Large intestine (tissue), 3 donors: ENCODE measurements at regions not wholly inside any gene's neighbourhood (a gene's known extent, or its start where the extent isn't known, plus 50 kb on each side); places are given as distances from the start of the nearest gene placed in this dataset.

Source experiments
- DNase-seq, 2 donors: peaks; one replicate each; pipeline versions ENCODE4 v3.0.0 to v3.0.0-alpha.2; 2013
- H3K27ac ChIP-seq: one replicate; pipeline ENCODE4 v1.5.1; 2013; ENCODE audit warnings: low read length
- H3K27me3 ChIP-seq: 2 replicates; pipeline ENCODE4 v1.6.1; 2013; ENCODE audit warnings: low read length; ENCODE audit not compliant: control insufficient read depth, insufficient read depth
- H3K36me3 ChIP-seq: 2 replicates; pipeline ENCODE4 v1.6.1; 2013; ENCODE audit warnings: low read length; ENCODE audit not compliant: control insufficient read depth, insufficient read depth
- H3K4me1 ChIP-seq: one replicate; pipeline ENCODE4 v1.6.1; 2013; ENCODE audit warnings: low read length; ENCODE audit not compliant: control insufficient read depth, insufficient read depth
- H3K4me3 ChIP-seq: one replicate; pipeline ENCODE4 v1.5.1; 2013; ENCODE audit warnings: low read length
- H3K9me3 ChIP-seq: one replicate; pipeline ENCODE4 v1.6.1; 2013; ENCODE audit warnings: mild to moderate bottlenecking, low read depth, low read length, moderate library complexity; ENCODE audit not compliant: control insufficient read depth
- WGBS: methylation state at CpG from one replicate; pipeline ENCODE4 v1.1.5; 2013; ENCODE audit warnings: low lambda C conversion rate; ENCODE audit not compliant: insufficient coverage; 5-methylcytosine and 5-hydroxymethylcytosine counted together

DNA sequence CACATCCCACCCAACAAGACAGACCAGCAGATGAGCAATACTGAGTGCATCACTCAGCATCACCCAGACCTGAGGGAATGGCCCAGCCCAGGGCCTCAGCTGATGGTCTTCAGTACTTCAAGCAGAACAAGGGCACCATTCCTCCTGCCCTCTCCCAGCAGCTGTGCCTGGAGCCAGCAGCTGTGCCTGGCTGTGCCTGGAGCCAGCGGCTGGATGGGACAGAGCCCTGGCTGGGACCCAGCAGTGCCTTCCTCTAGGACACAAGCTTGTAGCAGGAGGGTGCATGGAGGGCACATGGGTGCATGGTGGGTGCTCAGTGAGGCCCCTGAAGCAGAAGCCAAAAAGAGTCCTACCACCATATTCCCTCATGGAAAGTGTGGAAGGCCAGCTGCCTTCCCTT is 583.8 kb downstream of the NPHP4 start:
- H3K4me3 ChIP-seq: no peak overlapping the region
- H3K27me3 ChIP-seq: no peaks in the 10 kb centered on the region
- no CpG with 5 or more reads among the region's 1 CpG for WGBS
- H3K4me1 ChIP-seq: no peaks in the 10 kb centered on the region
- no peak for DNase-seq
- no peak overlapping the region for H3K27ac ChIP-seq
- H3K36me3 ChIP-seq: no peaks in the 10 kb centered on the region
- no peaks in the 10 kb centered on the region for H3K9me3 ChIP-seq

DNA sequence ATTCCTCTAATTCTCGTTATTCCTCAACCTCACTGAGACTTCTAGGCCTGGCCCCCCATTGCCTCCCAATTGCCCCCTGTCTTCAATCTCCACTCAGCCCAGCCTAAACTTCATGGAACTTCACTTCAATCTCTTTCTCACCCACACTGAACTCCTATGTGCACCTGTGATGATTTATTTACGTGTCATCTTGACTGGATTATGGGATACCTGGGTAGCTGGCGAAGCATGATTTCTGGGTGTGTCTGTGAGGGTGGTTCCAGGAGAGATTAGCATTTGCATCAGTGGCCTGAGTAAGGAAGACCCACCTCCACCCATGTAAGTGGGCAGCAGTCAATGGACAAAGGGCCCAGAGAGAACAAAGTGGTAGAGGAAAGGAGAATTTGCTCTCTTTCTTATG is 587.0 kb downstream of the NPHP4 start:
- no peak overlapping the region for H3K27ac ChIP-seq
- 67% methylated on average over 1 of the region's 3 CpGs for WGBS

GRCh38 chr1:5404412-5405203 is 587.6 kb downstream of the NPHP4 start:
- DNase-seq: no peak
- H3K36me3 ChIP-seq: no peaks in the 10 kb centered on the region
- H3K4me1 ChIP-seq: no peaks in the 10 kb centered on the region
- no peak overlapping the region for H3K4me3 ChIP-seq
- H3K27me3 ChIP-seq: no peaks in the 10 kb centered on the region
- no CpG with 5 or more reads among the region's 7 CpGs for WGBS
- no peak overlapping the region for H3K27ac ChIP-seq
- H3K9me3 ChIP-seq: no peaks in the 10 kb centered on the region

More for the DNA sequence above, 587.0 kb downstream of the NPHP4 start:
- no peak overlapping the region for H3K4me3 ChIP-seq
- H3K9me3 ChIP-seq: no peaks in the 10 kb centered on the region
- H3K36me3 ChIP-seq: no peaks in the 10 kb centered on the region
- no peak for DNase-seq
- H3K4me1 ChIP-seq: no peaks in the 10 kb centered on the region
- H3K27me3 ChIP-seq: no peaks in the 10 kb centered on the region

DNA sequence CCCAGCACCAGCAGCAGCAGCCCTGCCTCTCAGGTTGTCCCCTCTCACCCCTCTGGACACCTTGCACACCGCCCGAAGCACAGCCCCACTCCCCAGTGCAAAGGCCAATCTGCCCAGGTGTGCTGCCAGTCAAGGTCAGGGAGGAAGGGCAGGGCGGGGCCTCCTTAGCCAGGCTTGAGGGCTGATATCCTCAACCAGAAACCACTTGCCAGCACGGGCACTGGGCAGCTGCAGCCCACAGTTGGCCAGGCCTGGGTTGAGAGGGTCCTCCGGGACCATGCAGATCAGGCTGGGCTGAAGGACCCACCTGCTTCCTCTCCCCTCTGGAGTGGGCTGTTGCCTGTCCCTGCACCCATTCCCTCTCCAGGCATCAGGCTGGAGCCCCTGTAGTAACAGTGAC is 588.3 kb downstream of the NPHP4 start:
- H3K4me1 ChIP-seq: no peaks in the 10 kb centered on the region
- WGBS: no CpG with 5 or more reads among the region's 5 CpGs
- no peak overlapping the region for H3K4me3 ChIP-seq
- H3K36me3 ChIP-seq: no peaks in the 10 kb centered on the region
- DNase-seq: peak in 1 of 2 donors; percentile 17
- no peaks in the 10 kb centered on the region for H3K27me3 ChIP-seq
- no peak overlapping the region for H3K27ac ChIP-seq
- no peaks in the 10 kb centered on the region for H3K9me3 ChIP-seq

DNA sequence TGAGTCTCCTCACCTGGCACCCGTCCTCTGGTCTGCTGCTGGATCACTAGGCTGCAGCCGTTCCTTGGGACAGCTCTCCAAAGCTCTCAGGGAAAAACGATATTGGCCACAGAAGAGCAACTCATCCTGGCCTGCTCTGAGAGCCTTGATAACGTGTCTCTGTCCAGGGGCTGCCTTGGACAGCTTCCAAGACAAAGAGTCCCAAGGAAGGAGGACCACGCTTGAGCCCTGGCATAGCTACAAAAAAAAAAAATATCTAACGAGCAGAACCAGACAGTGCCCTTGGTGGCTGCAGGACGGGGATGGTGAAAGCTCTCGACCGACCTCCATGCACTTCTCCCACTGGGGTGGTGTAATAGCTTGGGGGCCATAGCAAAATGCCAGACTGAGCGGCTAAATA is 589.6 kb downstream of the NPHP4 start:
- H3K27me3 ChIP-seq: no peaks in the 10 kb centered on the region
- no CpG with 5 or more reads among the region's 10 CpGs for WGBS
- H3K4me3 ChIP-seq: no peak overlapping the region
- no peaks in the 10 kb centered on the region for H3K4me1 ChIP-seq
- no peaks in the 10 kb centered on the region for H3K36me3 ChIP-seq
- no peak for DNase-seq
- H3K9me3 ChIP-seq: no peaks in the 10 kb centered on the region
- H3K27ac ChIP-seq: no peak overlapping the region

GRCh38 chr1:5399771-5400170 is 592.5 kb downstream of the NPHP4 start:
- Histone ChIP-seq H3K4me3 (no peak overlapping the region), H3K27ac (no peak overlapping the region), H3K27me3 (peaks cover 2% of the 10 kb centered on the region), H3K36me3 (no peaks in the 10 kb centered on the region), H3K4me1 (no peaks in the 10 kb centered on the region), H3K9me3 (no peaks in the 10 kb centered on the region)
- WGBS: no CpG with 5 or more reads among the region's 1 CpG
- no peak for DNase-seq

DNA sequence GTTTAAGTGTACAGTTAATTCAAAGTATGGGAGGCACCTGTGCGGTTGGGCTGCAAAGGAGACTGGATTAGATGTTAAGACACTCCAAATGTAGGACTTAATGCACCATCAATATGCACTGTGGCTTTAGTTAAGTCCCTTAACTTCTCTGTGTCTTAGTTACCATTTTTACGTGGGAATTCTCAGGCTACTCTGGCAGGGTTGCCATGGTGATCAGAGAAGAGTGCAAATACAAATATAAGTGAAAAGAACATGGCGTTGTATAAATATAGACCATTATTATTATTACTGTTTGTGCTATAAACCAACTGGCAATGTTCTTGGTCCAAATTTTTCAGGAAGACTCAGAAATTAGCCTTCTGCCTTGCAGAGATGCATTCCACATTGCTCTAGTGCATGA is 595.6 kb downstream of the NPHP4 start:
- Histone ChIP-seq H3K9me3 (no peaks in the 10 kb centered on the region), H3K27me3 (peaks cover 2% of the 10 kb centered on the region), H3K4me1 (no peaks in the 10 kb centered on the region), H3K4me3 (no peak overlapping the region), H3K27ac (no peak overlapping the region), H3K36me3 (no peaks in the 10 kb centered on the region)
- WGBS: 57% methylated on average over 1 of the region's 3 CpGs
- no peak for DNase-seq

GRCh38 chr1:5394111-5394510 is 598.1 kb downstream of the NPHP4 start:
- H3K9me3 ChIP-seq: no peaks in the 10 kb centered on the region
- no peaks in the 10 kb centered on the region for H3K36me3 ChIP-seq
- no CpG with 5 or more reads among the region's 6 CpGs for WGBS
- DNase-seq: no peak
- H3K4me3 ChIP-seq: no peak overlapping the region
- H3K27me3 ChIP-seq: peaks cover 2% of the 10 kb centered on the region
- H3K4me1 ChIP-seq: no peaks in the 10 kb centered on the region
- H3K27ac ChIP-seq: no peak overlapping the region

DNA sequence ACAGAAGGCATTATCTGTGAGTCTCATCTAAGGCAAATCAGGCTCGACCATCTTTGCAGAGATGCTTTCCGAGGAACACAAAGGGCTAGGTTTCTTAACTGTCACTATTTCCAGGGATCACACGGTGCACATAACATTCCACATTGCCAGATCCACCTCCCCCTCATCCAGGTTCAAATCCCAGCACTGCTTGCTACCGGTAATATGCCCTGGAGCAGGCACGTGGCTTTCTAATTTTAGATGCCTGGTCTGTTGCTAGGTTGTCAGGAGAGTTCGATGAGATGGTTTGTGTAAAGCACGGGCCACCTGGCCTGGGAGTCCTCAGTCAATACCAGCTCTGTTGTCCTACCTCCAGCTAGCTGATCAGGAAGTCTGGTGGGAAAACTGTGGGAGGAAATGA is 598.6 kb downstream of the NPHP4 start:
- Histone ChIP-seq H3K27me3 (peaks cover 2% of the 10 kb centered on the region), H3K36me3 (no peaks in the 10 kb centered on the region), H3K4me1 (no peaks in the 10 kb centered on the region), H3K4me3 (no peak overlapping the region), H3K27ac (no peak overlapping the region), H3K9me3 (no peaks in the 10 kb centered on the region)
- WGBS: no CpG with 5 or more reads among the region's 7 CpGs
- DNase-seq: no peak

DNA sequence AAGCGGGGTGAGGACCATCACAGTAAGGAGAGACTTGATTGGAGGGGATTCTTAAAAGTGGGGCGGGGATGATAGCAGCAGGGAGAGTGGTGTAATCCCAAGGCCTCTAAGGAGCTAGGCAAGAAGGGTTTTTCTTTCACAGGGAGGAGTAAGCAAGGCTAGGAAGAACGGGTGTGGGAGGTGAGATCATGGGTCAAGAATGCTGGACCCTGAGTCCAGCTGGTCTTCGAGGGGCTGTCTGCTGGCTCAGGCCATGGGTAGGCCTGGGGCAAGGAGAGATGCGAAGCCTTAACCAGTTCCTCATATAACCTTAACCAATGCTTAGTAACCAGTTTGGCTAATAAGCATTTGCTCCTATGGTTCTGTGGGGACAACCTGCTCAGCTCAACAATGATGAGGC is 599.1 kb downstream of the NPHP4 start:
- Histone ChIP-seq H3K27ac (no peak overlapping the region), H3K27me3 (peaks cover 2% of the 10 kb centered on the region), H3K9me3 (no peaks in the 10 kb centered on the region), H3K4me3 (no peak overlapping the region), H3K36me3 (no peaks in the 10 kb centered on the region), H3K4me1 (no peaks in the 10 kb centered on the region)
- DNase-seq: no peak
- no CpG with 5 or more reads among the region's 5 CpGs for WGBS

DNA sequence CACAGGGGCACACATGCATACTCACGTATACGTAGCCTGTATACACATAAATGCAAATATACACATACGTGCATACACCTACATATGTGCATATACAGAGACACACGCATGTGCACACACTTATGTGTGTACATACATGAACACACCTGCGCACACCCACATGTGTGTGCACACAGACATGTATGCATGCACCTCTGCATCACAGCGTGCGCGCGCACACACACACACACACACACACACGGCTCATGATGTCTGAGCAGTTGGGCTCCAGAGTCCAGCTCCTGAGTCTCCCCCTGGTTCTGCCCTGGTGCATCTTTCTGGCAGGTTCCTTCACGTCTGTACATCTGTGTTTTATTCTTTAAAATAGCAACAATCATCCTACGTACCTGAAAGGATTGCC is 600.5 kb downstream of the NPHP4 start:
- no peaks in the 10 kb centered on the region for H3K4me1 ChIP-seq
- H3K27ac ChIP-seq: no peak overlapping the region

More for the DNA sequence above, 600.5 kb downstream of the NPHP4 start:
- H3K27me3 ChIP-seq: peaks cover 2% of the 10 kb centered on the region
- no peaks in the 10 kb centered on the region for H3K9me3 ChIP-seq
- WGBS: no CpG with 5 or more reads among the region's 12 CpGs
- no peaks in the 10 kb centered on the region for H3K36me3 ChIP-seq
- no peak overlapping the region for H3K4me3 ChIP-seq
- no peak for DNase-seq
